H1 (cell line): ENCODE measurements at regions not wholly inside any gene's neighbourhood (a gene's known extent, or its start where the extent isn't known, plus 50 kb on each side); places are given as distances from the start of the nearest gene placed in this dataset.

Source experiments
- CTCF ChIA-PET: fragments of 300-600 bp; sonication (Branson Sonifier 250); formaldehyde crosslinking; loops from one replicate; lab custom pipeline; 2021; ENCODE audit not compliant: partially characterized antibody; lab: Charles Lee
- POLR2A ChIA-PET: fragments of 300-600 bp; sonication (Branson Sonifier 250); formaldehyde crosslinking; loops from one replicate; lab custom pipeline; 2021; ENCODE audit warnings: inconsistent platforms; ENCODE audit not compliant: partially characterized antibody; lab: Charles Lee
- DNase-seq, 2 experiments: peaks; one replicate each; pipeline versions ENCODE4 v3.0.0 to v3.0.0-alpha.2; 2010 to 2022; ENCODE audit warnings: low spot score in 2 of 2, low read depth in 1 of 2, mixed read lengths in 1 of 2
- FAIRE-seq: peaks from 2 replicates; lab custom pipeline; 2011; peaks lifted over from hg19 to GRCh38; lab: Jason Lieb, UNC
- H2AFZ ChIP-seq: 2 replicates; pipeline ENCODE4 v1.8.1; 2012; ENCODE audit warnings: low read length, inconsistent platforms
- H2AK5ac ChIP-seq: 2 replicates; pipeline ENCODE4 v1.6.1; 2013; ENCODE audit warnings: low read depth, low read length
- H2BK120ac ChIP-seq: replicated peaks from 2 replicates; pipeline ENCODE3; 2013; ENCODE audit warnings: low read depth, low read length, inconsistent platforms
- H2BK12ac ChIP-seq: 2 replicates; pipeline ENCODE4 v1.6.1; 2013; ENCODE audit warnings: low read depth, low read length
- H2BK15ac ChIP-seq: 2 replicates; pipeline ENCODE4 v1.6.1; 2013; ENCODE audit warnings: low read length
- H2BK20ac ChIP-seq: 2 replicates; pipeline ENCODE4 v1.6.1; 2013; ENCODE audit warnings: low read length
- H2BK5ac ChIP-seq: 2 replicates; pipeline ENCODE4 v1.6.1; 2013; ENCODE audit warnings: low read depth, low read length
- H3K14ac ChIP-seq: 2 replicates; pipeline ENCODE4 v1.6.1; 2013; ENCODE audit warnings: inconsistent platforms; ENCODE audit not compliant: insufficient read length
- H3K18ac ChIP-seq: 2 replicates; pipeline ENCODE4 v1.6.1; 2013; ENCODE audit warnings: low read length; ENCODE audit errors: extremely low read depth
- H3K23ac ChIP-seq: 2 replicates; pipeline ENCODE4 v1.6.1; 2013; ENCODE audit warnings: inconsistent platforms; ENCODE audit not compliant: insufficient read length
- H3K23me2 ChIP-seq: 2 replicates; pipeline ENCODE4 v1.6.1; 2013; ENCODE audit warnings: low read depth, low read length
- H3K27ac ChIP-seq: 2 replicates; pipeline ENCODE4 v1.6.1; 2011; ENCODE audit warnings: low read depth, low read length, inconsistent platforms
- H3K27me3 ChIP-seq, 4 experiments: replicated peaks in 1 of 4; 1 replicate in 1 of 4; 2 replicates in 3 of 4; pipeline versions ENCODE4 v1.6.1 to v1.8.1; 2011 to 2013; ENCODE audit warnings: low read length in 3 of 4, mild to moderate bottlenecking in 3 of 4, inconsistent platforms in 2 of 4, mixed read lengths in 2 of 4, moderate library complexity in 1 of 4; ENCODE audit not compliant: control insufficient read depth in 3 of 4, insufficient read depth in 3 of 4; ENCODE audit errors: extremely low read depth in 1 of 4
- H3K36me3 ChIP-seq, 4 experiments: 2 replicates each; pipeline versions ENCODE4 v1.6.1 to v1.8.1; 2011 to 2013; ENCODE audit warnings: mild to moderate bottlenecking in 4 of 4, low read length in 3 of 4, moderate library complexity in 2 of 4, control low read depth in 1 of 4, inconsistent platforms in 1 of 4; ENCODE audit not compliant: insufficient read depth in 4 of 4, control insufficient read depth in 2 of 4
- H3K4ac ChIP-seq: replicated peaks from 2 replicates; pipeline ENCODE3; 2013; ENCODE audit warnings: low read length, low read depth, mixed read lengths, inconsistent platforms; ENCODE audit not compliant: insufficient read length
- H3K4me1 ChIP-seq, 4 experiments: replicated peaks in 1 of 4; 1 replicate in 1 of 4; 2 replicates in 3 of 4; pipeline versions ENCODE4 v1.6.1 to v1.8.1; 2011 to 2013; ENCODE audit warnings: low read length in 3 of 4, inconsistent platforms in 2 of 4, mixed read lengths in 1 of 4; ENCODE audit not compliant: insufficient read depth in 4 of 4, control insufficient read depth in 3 of 4
- H3K4me2 ChIP-seq, 2 experiments: 2 replicates each; pipeline versions ENCODE4 v1.6.1 to v1.8.1; 2011 to 2013; ENCODE audit warnings: low read depth in 2 of 2, low read length in 2 of 2, control low read depth in 1 of 2, inconsistent platforms in 1 of 2, mild to moderate bottlenecking in 1 of 2; ENCODE audit not compliant: insufficient read depth in 1 of 2
- H3K4me3 ChIP-seq, 4 experiments: fragments of 200-600, 300-600 bp in 1 of 4; sonication (generic), shearing (Covaris generic), sonication (Bioruptor Twin) in 1 of 4; 2 replicates each; pipeline versions ENCODE4 v1.5.1 to v1.8.1; 2011 to 2016; ENCODE audit warnings: low read length in 4 of 4, low read depth in 3 of 4, control low read depth in 2 of 4, inconsistent platforms in 2 of 4, mild to moderate bottlenecking in 2 of 4, mixed read lengths in 1 of 4, moderate library complexity in 1 of 4; ENCODE audit not compliant: insufficient read depth in 2 of 4; ENCODE audit errors: extremely low read depth in 1 of 4
- H3K56ac ChIP-seq: replicated peaks from 2 replicates; pipeline ENCODE3; 2013; ENCODE audit warnings: low read depth, mild to moderate bottlenecking, mixed read lengths, low read length, inconsistent platforms; ENCODE audit not compliant: insufficient read length
- H3K79me1 ChIP-seq: 2 replicates; pipeline ENCODE4 v1.6.1; 2013; ENCODE audit warnings: low read depth, low read length, control low read depth
- H3K79me2 ChIP-seq, 2 experiments: 2 replicates each; pipeline versions ENCODE4 v1.6.1 to v1.8.1; 2012 to 2013; ENCODE audit warnings: low read length in 2 of 2, mild to moderate bottlenecking in 2 of 2, inconsistent platforms in 1 of 2; ENCODE audit not compliant: insufficient read depth in 2 of 2, control insufficient read depth in 1 of 2
- H3K9ac ChIP-seq, 4 experiments: replicated peaks in 1 of 4; 1 replicate in 1 of 4; 2 replicates in 3 of 4; pipeline versions ENCODE4 v1.6.1 to v1.8.1; 2011 to 2013; ENCODE audit warnings: low read depth in 3 of 4, low read length in 3 of 4, control low read depth in 2 of 4, mild to moderate bottlenecking in 2 of 4, moderate library complexity in 2 of 4, inconsistent platforms in 1 of 4; ENCODE audit errors: extremely low read depth in 1 of 4
- H3K9me3 ChIP-seq, 2 experiments: 2 replicates each; pipeline versions ENCODE4 v1.6.1 to v1.8.1; 2012 to 2013; ENCODE audit warnings: mild to moderate bottlenecking in 2 of 2, moderate library complexity in 2 of 2, control low read depth in 1 of 2, inconsistent platforms in 1 of 2, low read depth in 1 of 2, low read length in 1 of 2, mixed read lengths in 1 of 2; ENCODE audit not compliant: insufficient read depth in 2 of 2
- H4K20me1 ChIP-seq, 2 experiments: replicated peaks in 1 of 2; 2 replicates each; pipeline versions ENCODE3 to v1.8.1; 2011 to 2013; ENCODE audit warnings: inconsistent platforms in 2 of 2, low read length in 2 of 2, mild to moderate bottlenecking in 1 of 2; ENCODE audit not compliant: insufficient read depth in 2 of 2, control insufficient read depth in 1 of 2
- H4K5ac ChIP-seq: 2 replicates; pipeline ENCODE4 v1.6.1; 2013; ENCODE audit warnings: low read length, low read depth, mixed read lengths, inconsistent platforms; ENCODE audit not compliant: insufficient read length
- H4K8ac ChIP-seq: 2 replicates; pipeline ENCODE4 v1.8.0; 2013; ENCODE audit warnings: mild to moderate bottlenecking, moderate library complexity, low read length, inconsistent platforms; ENCODE audit not compliant: insufficient read depth; ENCODE audit errors: extremely low read depth
- H4K91ac ChIP-seq: replicated peaks from 2 replicates; pipeline ENCODE3; 2013; ENCODE audit warnings: low read length, mixed read lengths, inconsistent platforms; ENCODE audit not compliant: insufficient read length
- ZNF274 ChIP-seq: IDR thresholded peaks from 2 replicates; pipeline ENCODE4 v1.7.0; 2012; ENCODE audit warnings: low read length, borderline replicate concordance; ENCODE audit errors: extremely low read depth
- WGBS, 2 experiments: shearing (Covaris generic) in 1 of 2; methylation state at CpG; one replicate each; pipeline versions ENCODE4 v1.1.6 to v1.1.7; 2013 to 2015; ENCODE audit warnings: low lambda C conversion rate in 2 of 2, mixed read lengths in 2 of 2, inconsistent platforms in 1 of 2, low coverage in 1 of 2, missing lambda C conversion rate in 1 of 2; ENCODE audit not compliant: insufficient replicate concordance in 2 of 2, insufficient coverage in 1 of 2, insufficient read length in 1 of 2; ENCODE audit errors: extremely low coverage in 1 of 2, missing lambda C conversion rate in 1 of 2; 5-methylcytosine and 5-hydroxymethylcytosine counted together
- TF ChIP-seq, protein P1 (sequence below): IDR thresholded peaks from 2 replicates; pipeline ENCODE4 v1.6.1; 2011; ENCODE audit warnings: low read length, improper control_type of control experiment

- no peak overlapping the region for H2BK120ac ChIP-seq
- H3K23ac ChIP-seq, result no peak overlapping the region
- H4K5ac ChIP-seq, result no peak overlapping the region
- H3K27me3 ChIP-seq, result no peaks in the 10 kb centered on the region
- H2BK15ac ChIP-seq, result no peak overlapping the region
- H3K4me3 ChIP-seq, result no peak overlapping the region
- no peaks in the 10 kb centered on the region for H3K4me1 ChIP-seq
- 67% methylated on average over 4 of the region's 4 CpGs; no CpG with 5 or more reads in 1 of the 2 experiments for WGBS, 2 experiments
- no peaks in the 10 kb centered on the region for H4K20me1 ChIP-seq
- H3K36me3 ChIP-seq, result peaks cover 0 to 4% (median 0%) of the 10 kb centered on the region in 4 experiments; a peak in 1 of 8 replicates
- no peak overlapping the region for H3K9ac ChIP-seq
- peak overlapping the region; percentile 66; the same call in 1 of the 2 replicates for H2AFZ ChIP-seq
- FAIRE-seq (no peak), DNase-seq (no peak)
- H3K56ac ChIP-seq, result no peak overlapping the region
- no peaks in the 10 kb centered on the region for H3K23me2 ChIP-seq
- no peaks in the 10 kb centered on the region for H3K79me2 ChIP-seq
- no peak overlapping the region for H3K4ac ChIP-seq
- POLR2A ChIA-PET, result no interaction called here
- no peak overlapping the region for H3K18ac ChIP-seq
- no peak overlapping the region for H3K14ac ChIP-seq
- no peak overlapping the region for H3K27ac ChIP-seq
- H4K91ac ChIP-seq, result no peak overlapping the region
- H2BK20ac ChIP-seq, result no peak overlapping the region
- H2BK5ac ChIP-seq, result no peak overlapping the region
- CTCF ChIA-PET, result no interaction called here
- H3K9me3 ChIP-seq, result peaks cover 9 to 15% of the 10 kb centered on the region in 2 experiments; a peak in 3 of 4 replicates
- H2BK12ac ChIP-seq, result no peak overlapping the region; the same call in 1 of the 2 replicates
- H2AK5ac ChIP-seq, result no peak overlapping the region
- H4K8ac ChIP-seq, result no peak overlapping the region
- no peak overlapping the region for H3K4me2 ChIP-seq
- H3K79me1 ChIP-seq, result no peaks in the 10 kb centered on the region
- TF ChIP-seq, protein P1, sequence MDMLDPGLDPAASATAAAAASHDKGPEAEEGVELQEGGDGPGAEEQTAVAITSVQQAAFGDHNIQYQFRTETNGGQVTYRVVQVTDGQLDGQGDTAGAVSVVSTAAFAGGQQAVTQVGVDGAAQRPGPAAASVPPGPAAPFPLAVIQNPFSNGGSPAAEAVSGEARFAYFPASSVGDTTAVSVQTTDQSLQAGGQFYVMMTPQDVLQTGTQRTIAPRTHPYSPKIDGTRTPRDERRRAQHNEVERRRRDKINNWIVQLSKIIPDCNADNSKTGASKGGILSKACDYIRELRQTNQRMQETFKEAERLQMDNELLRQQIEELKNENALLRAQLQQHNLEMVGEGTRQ, result peak; percentile 53; the same call in 1 of the 2 replicates
- TF ChIP-seq ZNF274, result no peak
These were observed 83.6 kb upstream of the MYLIP start for GRCh38 chr6:16045238-16045637.
